ENCODE measurements at regions not wholly inside any gene's neighbourhood (a gene's known extent, or its start where the extent isn't known, plus 50 kb on each side); places are given as distances from the start of the nearest gene placed in this dataset.

- TF ChIP-seq E2F4 (CRISPR knock-in tag; IDR thresholded peaks at IDR 0.05; ENCODE audit: borderline replicate concordance, low read depth): no peak
- TF ChIP-seq GTF2I (CRISPR knock-in tag; conservative IDR thresholded peaks at IDR 0.05): no peak
Measured at GRCh38 chrX:63270873-63271272, 80.3 kb downstream of the SPIN4 start (continued).

- Mint-ChIP-seq H3K4me3 (no peak overlapping the region), H3K9me3 (0 out of 2 replicates have a peak, but pooled peaks cover 2% of the 10 kb centered on the region), H3K4me1 (no peaks in the 10 kb centered on the region), H3K36me3 (no peaks in the 10 kb centered on the region), H3K27ac (no peak overlapping the region), H3K27me3 (ENCODE audit: low read depth) (no peaks in the 10 kb centered on the region)
- CTCF ChIA-PET: no interaction called here
- DNase-seq (ENCODE audit: low spot score) (no peak), ATAC-seq (no peak)
- POLR2A ChIA-PET: no interaction called here
- TF ChIP-seq, protein P1, sequence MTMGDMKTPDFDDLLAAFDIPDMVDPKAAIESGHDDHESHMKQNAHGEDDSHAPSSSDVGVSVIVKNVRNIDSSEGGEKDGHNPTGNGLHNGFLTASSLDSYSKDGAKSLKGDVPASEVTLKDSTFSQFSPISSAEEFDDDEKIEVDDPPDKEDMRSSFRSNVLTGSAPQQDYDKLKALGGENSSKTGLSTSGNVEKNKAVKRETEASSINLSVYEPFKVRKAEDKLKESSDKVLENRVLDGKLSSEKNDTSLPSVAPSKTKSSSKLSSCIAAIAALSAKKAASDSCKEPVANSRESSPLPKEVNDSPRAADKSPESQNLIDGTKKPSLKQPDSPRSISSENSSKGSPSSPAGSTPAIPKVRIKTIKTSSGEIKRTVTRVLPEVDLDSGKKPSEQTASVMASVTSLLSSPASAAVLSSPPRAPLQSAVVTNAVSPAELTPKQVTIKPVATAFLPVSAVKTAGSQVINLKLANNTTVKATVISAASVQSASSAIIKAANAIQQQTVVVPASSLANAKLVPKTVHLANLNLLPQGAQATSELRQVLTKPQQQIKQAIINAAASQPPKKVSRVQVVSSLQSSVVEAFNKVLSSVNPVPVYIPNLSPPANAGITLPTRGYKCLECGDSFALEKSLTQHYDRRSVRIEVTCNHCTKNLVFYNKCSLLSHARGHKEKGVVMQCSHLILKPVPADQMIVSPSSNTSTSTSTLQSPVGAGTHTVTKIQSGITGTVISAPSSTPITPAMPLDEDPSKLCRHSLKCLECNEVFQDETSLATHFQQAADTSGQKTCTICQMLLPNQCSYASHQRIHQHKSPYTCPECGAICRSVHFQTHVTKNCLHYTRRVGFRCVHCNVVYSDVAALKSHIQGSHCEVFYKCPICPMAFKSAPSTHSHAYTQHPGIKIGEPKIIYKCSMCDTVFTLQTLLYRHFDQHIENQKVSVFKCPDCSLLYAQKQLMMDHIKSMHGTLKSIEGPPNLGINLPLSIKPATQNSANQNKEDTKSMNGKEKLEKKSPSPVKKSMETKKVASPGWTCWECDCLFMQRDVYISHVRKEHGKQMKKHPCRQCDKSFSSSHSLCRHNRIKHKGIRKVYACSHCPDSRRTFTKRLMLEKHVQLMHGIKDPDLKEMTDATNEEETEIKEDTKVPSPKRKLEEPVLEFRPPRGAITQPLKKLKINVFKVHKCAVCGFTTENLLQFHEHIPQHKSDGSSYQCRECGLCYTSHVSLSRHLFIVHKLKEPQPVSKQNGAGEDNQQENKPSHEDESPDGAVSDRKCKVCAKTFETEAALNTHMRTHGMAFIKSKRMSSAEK (CRISPR knock-in tag; IDR thresholded peaks at IDR 0.05; ENCODE audit: borderline replicate concordance): no peak
- TF ChIP-seq, protein P2, sequence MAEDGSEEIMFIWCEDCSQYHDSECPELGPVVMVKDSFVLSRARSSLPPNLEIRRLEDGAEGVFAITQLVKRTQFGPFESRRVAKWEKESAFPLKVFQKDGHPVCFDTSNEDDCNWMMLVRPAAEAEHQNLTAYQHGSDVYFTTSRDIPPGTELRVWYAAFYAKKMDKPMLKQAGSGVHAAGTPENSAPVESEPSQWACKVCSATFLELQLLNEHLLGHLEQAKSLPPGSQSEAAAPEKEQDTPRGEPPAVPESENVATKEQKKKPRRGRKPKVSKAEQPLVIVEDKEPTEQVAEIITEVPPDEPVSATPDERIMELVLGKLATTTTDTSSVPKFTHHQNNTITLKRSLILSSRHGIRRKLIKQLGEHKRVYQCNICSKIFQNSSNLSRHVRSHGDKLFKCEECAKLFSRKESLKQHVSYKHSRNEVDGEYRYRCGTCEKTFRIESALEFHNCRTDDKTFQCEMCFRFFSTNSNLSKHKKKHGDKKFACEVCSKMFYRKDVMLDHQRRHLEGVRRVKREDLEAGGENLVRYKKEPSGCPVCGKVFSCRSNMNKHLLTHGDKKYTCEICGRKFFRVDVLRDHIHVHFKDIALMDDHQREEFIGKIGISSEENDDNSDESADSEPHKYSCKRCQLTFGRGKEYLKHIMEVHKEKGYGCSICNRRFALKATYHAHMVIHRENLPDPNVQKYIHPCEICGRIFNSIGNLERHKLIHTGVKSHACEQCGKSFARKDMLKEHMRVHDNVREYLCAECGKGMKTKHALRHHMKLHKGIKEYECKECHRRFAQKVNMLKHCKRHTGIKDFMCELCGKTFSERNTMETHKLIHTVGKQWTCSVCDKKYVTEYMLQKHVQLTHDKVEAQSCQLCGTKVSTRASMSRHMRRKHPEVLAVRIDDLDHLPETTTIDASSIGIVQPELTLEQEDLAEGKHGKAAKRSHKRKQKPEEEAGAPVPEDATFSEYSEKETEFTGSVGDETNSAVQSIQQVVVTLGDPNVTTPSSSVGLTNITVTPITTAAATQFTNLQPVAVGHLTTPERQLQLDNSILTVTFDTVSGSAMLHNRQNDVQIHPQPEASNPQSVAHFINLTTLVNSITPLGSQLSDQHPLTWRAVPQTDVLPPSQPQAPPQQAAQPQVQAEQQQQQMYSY (CRISPR knock-in tag; IDR thresholded peaks at IDR 0.05): no peak
- TF ChIP-seq, protein P3, sequence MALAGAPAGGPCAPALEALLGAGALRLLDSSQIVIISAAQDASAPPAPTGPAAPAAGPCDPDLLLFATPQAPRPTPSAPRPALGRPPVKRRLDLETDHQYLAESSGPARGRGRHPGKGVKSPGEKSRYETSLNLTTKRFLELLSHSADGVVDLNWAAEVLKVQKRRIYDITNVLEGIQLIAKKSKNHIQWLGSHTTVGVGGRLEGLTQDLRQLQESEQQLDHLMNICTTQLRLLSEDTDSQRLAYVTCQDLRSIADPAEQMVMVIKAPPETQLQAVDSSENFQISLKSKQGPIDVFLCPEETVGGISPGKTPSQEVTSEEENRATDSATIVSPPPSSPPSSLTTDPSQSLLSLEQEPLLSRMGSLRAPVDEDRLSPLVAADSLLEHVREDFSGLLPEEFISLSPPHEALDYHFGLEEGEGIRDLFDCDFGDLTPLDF (CRISPR knock-in tag; IDR thresholded peaks at IDR 0.05): no peak
- no peak for TF ChIP-seq ESRRA (CRISPR knock-in tag; IDR thresholded peaks at IDR 0.05; ENCODE audit: borderline replicate concordance)
- TF ChIP-seq, protein P4, sequence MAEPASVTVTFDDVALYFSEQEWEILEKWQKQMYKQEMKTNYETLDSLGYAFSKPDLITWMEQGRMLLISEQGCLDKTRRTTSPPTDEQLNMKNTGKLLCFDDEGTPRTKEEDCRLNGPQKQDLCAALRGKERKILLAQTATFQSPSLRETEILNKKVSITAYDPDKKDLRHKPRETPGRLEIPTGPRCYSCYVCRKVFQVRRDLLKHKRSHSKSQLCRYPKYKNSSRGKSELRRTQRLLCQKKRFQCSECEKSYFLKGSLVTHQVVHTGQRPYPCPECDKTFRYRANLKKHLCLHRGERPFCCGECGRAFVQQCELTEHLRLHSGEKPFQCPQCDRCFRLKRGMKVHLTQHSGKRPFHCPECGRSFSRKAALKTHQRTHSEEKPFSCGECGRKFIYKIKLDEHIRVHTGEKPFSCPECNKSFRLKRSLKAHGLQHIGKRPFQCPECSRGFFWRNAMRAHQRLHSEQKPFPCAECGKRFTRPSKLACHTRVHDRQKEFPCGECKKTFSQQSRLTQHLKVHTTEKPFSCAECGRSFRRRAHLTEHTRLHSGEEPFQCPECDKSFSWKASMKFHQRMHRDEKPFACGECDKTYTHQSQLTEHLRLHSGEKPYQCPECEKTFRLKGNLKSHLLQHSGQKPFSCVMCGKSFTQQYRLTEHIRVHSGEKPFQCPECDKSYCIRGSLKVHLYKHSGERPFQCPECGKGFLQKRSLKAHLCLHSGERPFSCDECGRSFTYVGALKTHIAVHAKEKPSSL (CRISPR knock-in tag; conservative IDR thresholded peaks at IDR 0.05): no peak
- TF ChIP-seq, protein P5, sequence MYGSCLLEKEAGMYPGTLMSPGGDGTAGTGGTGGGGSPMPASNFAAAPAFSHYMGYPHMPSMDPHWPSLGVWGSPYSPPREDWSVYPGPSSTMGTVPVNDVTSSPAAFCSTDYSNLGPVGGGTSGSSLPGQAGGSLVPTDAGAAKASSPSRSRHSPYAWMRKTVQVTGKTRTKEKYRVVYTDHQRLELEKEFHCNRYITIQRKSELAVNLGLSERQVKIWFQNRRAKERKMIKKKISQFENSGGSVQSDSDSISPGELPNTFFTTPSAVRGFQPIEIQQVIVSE (CRISPR knock-in tag; IDR thresholded peaks at IDR 0.05; ENCODE audit: borderline replicate concordance): no peak
- no peak for TF ChIP-seq FOXK1 (CRISPR knock-in tag; IDR thresholded peaks at IDR 0.05)
- no peak for TF ChIP-seq HMGA2 (CRISPR knock-in tag; IDR thresholded peaks at IDR 0.05)
- no peak for TF ChIP-seq ATF6 (CRISPR knock-in tag; IDR thresholded peaks at IDR 0.05)
- no peak for TF ChIP-seq KAT7 (CRISPR knock-in tag; IDR thresholded peaks at IDR 0.05; ENCODE audit: borderline replicate concordance)
- TF ChIP-seq ZNF512 (CRISPR knock-in tag; IDR thresholded peaks at IDR 0.05; ENCODE audit: borderline replicate concordance): no peak
- no peak for TF ChIP-seq GABPB1 (CRISPR knock-in tag; IDR thresholded peaks at IDR 0.05)
- no peak for TF ChIP-seq GRHL2 (CRISPR knock-in tag; IDR thresholded peaks at IDR 0.05; ENCODE audit: insufficient replicate concordance, severe bottlenecking)
- TF ChIP-seq, protein P6, sequence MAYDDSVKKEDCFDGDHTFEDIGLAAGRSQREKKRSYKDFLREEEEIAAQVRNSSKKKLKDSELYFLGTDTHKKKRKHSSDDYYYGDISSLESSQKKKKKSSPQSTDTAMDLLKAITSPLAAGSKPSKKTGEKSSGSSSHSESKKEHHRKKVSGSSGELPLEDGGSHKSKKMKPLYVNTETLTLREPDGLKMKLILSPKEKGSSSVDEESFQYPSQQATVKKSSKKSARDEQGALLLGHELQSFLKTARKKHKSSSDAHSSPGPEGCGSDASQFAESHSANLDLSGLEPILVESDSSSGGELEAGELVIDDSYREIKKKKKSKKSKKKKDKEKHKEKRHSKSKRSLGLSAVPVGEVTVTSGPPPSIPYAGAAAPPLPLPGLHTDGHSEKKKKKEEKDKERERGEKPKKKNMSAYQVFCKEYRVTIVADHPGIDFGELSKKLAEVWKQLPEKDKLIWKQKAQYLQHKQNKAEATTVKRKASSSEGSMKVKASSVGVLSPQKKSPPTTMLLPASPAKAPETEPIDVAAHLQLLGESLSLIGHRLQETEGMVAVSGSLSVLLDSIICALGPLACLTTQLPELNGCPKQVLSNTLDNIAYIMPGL (CRISPR knock-in tag; IDR thresholded peaks at IDR 0.05): no peak
Measured at GRCh38 chrX:63258144-63258543, 93.0 kb downstream of the SPIN4 start.
